Naive thymus-derived CD8-positive, alpha-beta T cell (primary cell): ENCODE measurements at regions not wholly inside any gene's neighbourhood (a gene's known extent, or its start where the extent isn't known, plus 50 kb on each side); places are given as distances from the start of the nearest gene placed in this dataset.
"Not testable (repeated sequence)": the region's sequence is repeated elsewhere in the genome, so short reads cannot be mapped to it uniquely, and the experiment has no call there.

Experiments
- ATAC-seq, 2 donors: fragments of 150-1000 bp; cut with Tn5 transposase in 1 of 2; sonication (Bioruptor Pico), chemical (Tn5 transposase) in 1 of 2; 1 replicate in 1 of 2; 2 replicates in 1 of 2; pipeline ENCODE4 v1.10.0; 2021; ENCODE audit warnings: mild to moderate bottlenecking in 2 of 2, moderate library complexity in 2 of 2
- POLR2A ChIA-PET: fragments of 350-600 bp; sonication (Branson Sonifier 250); formaldehyde crosslinking; loops from one replicate; lab custom pipeline; 2021; ENCODE audit warnings: antibody characterized with exemption; lab: Charles Lee
- DNase-seq, 10 donors: peaks; one replicate each; pipeline versions ENCODE4 v3.0.0 to v3.0.0-alpha.2; 2020 to 2022
- H3K27ac Mint-ChIP-seq, 10 donors: one replicate each; pipeline ENCODE4 v1.8.0; 2020 to 2022; ENCODE audit warnings: mild to moderate bottlenecking in 10 of 10, mixed read lengths in 10 of 10, moderate library complexity in 4 of 10, inconsistent platforms in 1 of 10
- H3K27me3 Mint-ChIP-seq, 5 donors: one replicate each; pipeline ENCODE4 v1.8.0; 2021 to 2022; ENCODE audit warnings: mixed read lengths in 5 of 5
- H3K36me3 Mint-ChIP-seq, 3 donors: one replicate each; pipeline ENCODE4 v1.8.0; 2020 to 2022; ENCODE audit warnings: mixed read lengths in 3 of 3, mild to moderate bottlenecking in 2 of 3, inconsistent platforms in 1 of 3
- H3K4me1 Mint-ChIP-seq, 4 donors: one replicate each; pipeline ENCODE4 v1.8.0; 2021 to 2022; ENCODE audit warnings: mixed read lengths in 4 of 4
- H3K4me3 Mint-ChIP-seq, 10 donors: one replicate each; pipeline ENCODE4 v1.8.0; 2020 to 2022; ENCODE audit warnings: mild to moderate bottlenecking in 10 of 10, mixed read lengths in 10 of 10, moderate library complexity in 6 of 10, inconsistent platforms in 1 of 10
- H3K9me3 Mint-ChIP-seq, 9 donors: one replicate each; pipeline ENCODE4 v1.8.0; 2020 to 2022; ENCODE audit warnings: mixed read lengths in 9 of 9, mild to moderate bottlenecking in 3 of 9, inconsistent platforms in 1 of 9, moderate library complexity in 1 of 9

DNA sequence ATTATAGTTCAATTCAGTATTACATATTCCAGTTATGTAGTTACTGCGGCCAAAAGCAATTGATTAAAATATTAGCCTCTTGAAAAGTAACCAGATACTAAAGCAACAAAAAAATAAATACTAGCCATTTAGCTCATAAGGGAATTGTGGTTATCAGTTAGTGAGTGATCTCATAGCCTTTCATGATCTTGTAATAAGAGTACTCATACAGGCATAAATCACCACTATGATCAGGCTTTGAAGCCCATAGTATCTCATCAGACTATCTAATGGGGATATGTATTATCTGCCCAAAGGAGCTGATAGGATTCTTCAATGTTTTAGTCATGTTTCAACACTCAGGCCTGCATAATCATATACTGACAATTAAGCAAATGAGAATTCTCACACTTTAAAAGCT is 184.1 kb upstream of the CCDC54 start:
- Mint-ChIP-seq H3K27ac (no peak overlapping the region), H3K4me1 (no peaks in the 10 kb centered on the region), H3K4me3 (no peak overlapping the region), H3K27me3 (peaks cover 3 to 17% (median 13%) of the 10 kb centered on the region in 5 donors), H3K9me3 (peaks cover 0 to 3% (median 0%) of the 10 kb centered on the region in 9 donors), H3K36me3 (no peaks in the 10 kb centered on the region)
- POLR2A ChIA-PET: no interaction called here
- no peak for ATAC-seq
- DNase-seq: no peak

GRCh38 chr3:107198581-107199181 is 178.6 kb upstream of the CCDC54 start:
- Mint-ChIP-seq H3K36me3 (no peaks in the 10 kb centered on the region), H3K4me1 (no peaks in the 10 kb centered on the region), H3K4me3 (no peak overlapping the region), H3K27ac (no peak overlapping the region), H3K9me3 (peaks cover 0 to 3% (median 0%) of the 10 kb centered on the region in 9 donors), H3K27me3 (peaks cover 12 to 25% (median 19%) of the 10 kb centered on the region in 5 donors)
- DNase-seq (no peak), ATAC-seq (no peak)
- POLR2A ChIA-PET: no interaction called here

- H3K4me3 Mint-ChIP-seq: no peak overlapping the region
- no peaks in the 10 kb centered on the region for H3K4me1 Mint-ChIP-seq
- ATAC-seq: no peak
- POLR2A ChIA-PET: no interaction called here
- no peak for DNase-seq
- no peaks in the 10 kb centered on the region for H3K36me3 Mint-ChIP-seq
- H3K27ac Mint-ChIP-seq: no peak overlapping the region
- no peaks in the 10 kb centered on the region for H3K9me3 Mint-ChIP-seq
- peaks cover 9 to 19% (median 11%) of the 10 kb centered on the region in 5 donors for H3K27me3 Mint-ChIP-seq
Measured at GRCh38 chr3:107201146-107201545, 176.1 kb upstream of the CCDC54 start.

- H3K27me3 Mint-ChIP-seq: peaks cover 7 to 13% (median 9%) of the 10 kb centered on the region in 5 donors
- H3K27ac Mint-ChIP-seq, H3K9me3 Mint-ChIP-seq, H3K36me3 Mint-ChIP-seq, H3K4me1 Mint-ChIP-seq, POLR2A ChIA-PET, H3K4me3 Mint-ChIP-seq, ATAC-seq, DNase-seq: not testable (repeated sequence)
Measured at GRCh38 chr3:107202885-107203284, 174.4 kb upstream of the CCDC54 start.

GRCh38 chr3:107204121-107204520 is 173.1 kb upstream of the CCDC54 start:
- Mint-ChIP-seq H3K9me3 (no peaks in the 10 kb centered on the region), H3K27ac (no peak overlapping the region), H3K27me3 (peaks cover 7 to 9% (median 8%) of the 10 kb centered on the region in 5 donors), H3K4me3 (no peak overlapping the region), H3K4me1 (no peaks in the 10 kb centered on the region), H3K36me3 (no peaks in the 10 kb centered on the region)
- DNase-seq (no peak), ATAC-seq (no peak)
- POLR2A ChIA-PET: no interaction called here

- ATAC-seq (no peak), DNase-seq (no peak)
- POLR2A ChIA-PET: no interaction called here
- H3K36me3 Mint-ChIP-seq: no peaks in the 10 kb centered on the region
- H3K27ac Mint-ChIP-seq: no peak overlapping the region
- no peaks in the 10 kb centered on the region for H3K9me3 Mint-ChIP-seq
- no peak overlapping the region for H3K4me3 Mint-ChIP-seq
- peaks cover 6 to 8% (median 8%) of the 10 kb centered on the region in 5 donors for H3K27me3 Mint-ChIP-seq
- H3K4me1 Mint-ChIP-seq: no peaks in the 10 kb centered on the region
Measured at GRCh38 chr3:107205358-107205757, 171.9 kb upstream of the CCDC54 start.

GRCh38 chr3:107206141-107206540 is 171.1 kb upstream of the CCDC54 start:
- POLR2A ChIA-PET: no interaction called here
- H3K4me3 Mint-ChIP-seq: no peak overlapping the region
- peaks cover 6 to 8% (median 8%) of the 10 kb centered on the region in 5 donors for H3K27me3 Mint-ChIP-seq
- H3K9me3 Mint-ChIP-seq: no peaks in the 10 kb centered on the region
- DNase-seq (peak in 1 of 10 donors; percentile 2), ATAC-seq (no peak)
- H3K4me1 Mint-ChIP-seq: no peaks in the 10 kb centered on the region
- no peak overlapping the region for H3K27ac Mint-ChIP-seq
- no peaks in the 10 kb centered on the region for H3K36me3 Mint-ChIP-seq

DNA sequence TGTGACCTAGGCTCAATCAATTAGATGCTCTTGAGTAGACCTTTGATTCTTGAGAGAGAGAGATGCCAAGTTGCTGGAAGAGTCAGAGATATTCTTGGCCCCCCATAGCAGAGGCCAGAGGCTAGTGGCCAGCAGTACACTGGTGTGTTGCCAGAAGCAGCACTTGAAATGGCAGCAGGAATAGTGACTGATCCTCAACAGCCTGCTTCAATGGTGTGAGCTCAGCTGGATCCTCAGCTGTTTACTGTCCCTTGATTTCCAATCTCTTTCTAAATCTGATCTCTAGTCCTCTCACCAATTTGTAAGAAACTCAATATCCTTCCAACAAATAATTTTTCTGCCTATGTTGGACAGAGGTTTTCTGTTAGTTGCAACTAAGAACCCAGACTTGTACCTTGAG is 170.3 kb upstream of the CCDC54 start:
- peaks cover 6 to 10% (median 8%) of the 10 kb centered on the region in 5 donors for H3K27me3 Mint-ChIP-seq
- no peak for ATAC-seq
- H3K27ac Mint-ChIP-seq: no peak overlapping the region
- no peaks in the 10 kb centered on the region for H3K9me3 Mint-ChIP-seq
- H3K4me1 Mint-ChIP-seq: no peaks in the 10 kb centered on the region
- POLR2A ChIA-PET: no interaction called here
- DNase-seq: no peak
- no peaks in the 10 kb centered on the region for H3K36me3 Mint-ChIP-seq
- H3K4me3 Mint-ChIP-seq: no peak overlapping the region

DNA sequence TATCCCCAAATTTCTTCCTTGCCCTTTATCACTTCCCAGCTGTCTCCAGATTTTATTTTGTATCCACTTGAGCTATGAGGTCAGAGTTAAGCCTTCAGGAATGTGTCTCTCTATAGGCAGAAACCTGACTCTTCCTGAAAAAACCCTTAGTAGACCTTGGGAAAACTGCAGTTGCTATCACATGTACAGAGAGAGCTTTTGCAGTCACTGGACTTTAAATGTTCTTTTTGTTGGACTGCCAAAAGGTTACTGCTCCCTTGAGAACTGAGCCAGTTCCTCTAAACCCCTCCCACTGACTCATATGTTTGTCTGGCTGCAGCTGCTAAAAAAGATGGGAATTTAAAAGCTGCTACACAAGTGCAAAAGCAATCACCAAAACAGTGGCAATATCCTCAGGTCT is 169.1 kb upstream of the CCDC54 start:
- DNase-seq (no peak), ATAC-seq (no peak)
- no peak overlapping the region for H3K4me3 Mint-ChIP-seq
- H3K27ac Mint-ChIP-seq: no peak overlapping the region
- H3K36me3 Mint-ChIP-seq: no peaks in the 10 kb centered on the region
- H3K9me3 Mint-ChIP-seq: no peaks in the 10 kb centered on the region
- no peaks in the 10 kb centered on the region for H3K4me1 Mint-ChIP-seq
- POLR2A ChIA-PET: no interaction called here
- H3K27me3 Mint-ChIP-seq: peaks cover 6 to 8% (median 8%) of the 10 kb centered on the region in 5 donors

GRCh38 chr3:107208796-107209195 is 168.4 kb upstream of the CCDC54 start:
- no peak overlapping the region for H3K27ac Mint-ChIP-seq
- no peak for DNase-seq
- no peak overlapping the region for H3K4me3 Mint-ChIP-seq
- no peaks in the 10 kb centered on the region for H3K9me3 Mint-ChIP-seq
- H3K4me1 Mint-ChIP-seq: no peaks in the 10 kb centered on the region
- H3K36me3 Mint-ChIP-seq: no peaks in the 10 kb centered on the region
- POLR2A ChIA-PET: no interaction called here
- ATAC-seq: no peak
- H3K27me3 Mint-ChIP-seq: peaks cover 0 to 7% (median 2%) of the 10 kb centered on the region in 5 donors

DNA sequence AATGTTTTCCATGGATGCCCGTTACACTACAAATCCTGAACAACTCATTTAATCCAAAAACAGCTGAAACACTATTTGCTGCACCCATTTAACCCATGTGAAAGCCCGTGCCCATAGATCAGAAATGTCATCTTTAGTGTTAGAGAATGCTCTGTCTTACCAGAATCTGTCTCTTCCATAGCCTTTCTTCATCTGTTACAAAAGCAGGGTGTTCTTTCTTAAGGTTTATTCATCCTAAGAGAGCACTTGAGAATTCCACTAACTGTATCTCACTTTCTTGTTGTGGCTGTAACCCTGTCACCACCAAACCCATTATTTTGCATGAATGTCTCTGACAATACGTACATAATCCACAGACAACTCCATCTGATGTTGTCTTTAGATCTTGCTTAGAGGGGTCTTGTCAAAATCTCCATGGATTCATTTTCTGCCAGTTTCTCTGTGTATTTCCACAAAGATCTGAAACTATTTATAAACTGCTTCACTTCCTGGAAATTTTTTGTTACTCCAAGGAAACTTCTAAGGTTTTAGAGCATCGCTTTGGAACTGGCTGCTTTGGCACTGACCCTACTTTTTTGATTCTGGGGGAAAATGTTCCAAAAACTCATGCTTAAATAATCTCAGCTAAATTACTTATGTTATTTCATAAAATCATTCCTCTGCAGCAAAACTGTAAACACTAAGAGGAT is 167.8 kb upstream of the CCDC54 start:
- H3K4me1 Mint-ChIP-seq: no peaks in the 10 kb centered on the region
- ATAC-seq: no peak
- no peaks in the 10 kb centered on the region for H3K36me3 Mint-ChIP-seq
- no peaks in the 10 kb centered on the region for H3K9me3 Mint-ChIP-seq
- peaks cover 0 to 7% (median 0%) of the 10 kb centered on the region in 5 donors for H3K27me3 Mint-ChIP-seq
- no peak overlapping the region for H3K27ac Mint-ChIP-seq
- POLR2A ChIA-PET: no interaction called here
- DNase-seq: no peak
- no peak overlapping the region for H3K4me3 Mint-ChIP-seq

GRCh38 chr3:107211608-107212007 is 165.6 kb upstream of the CCDC54 start:
- no peak overlapping the region for H3K4me3 Mint-ChIP-seq
- no peak for DNase-seq
- peaks cover 0 to 7% (median 3%) of the 10 kb centered on the region in 5 donors for H3K27me3 Mint-ChIP-seq
- peaks cover 0 to 2% (median 0%) of the 10 kb centered on the region in 3 donors for H3K36me3 Mint-ChIP-seq
- POLR2A ChIA-PET: no interaction called here
- peaks cover 0 to 2% (median 0%) of the 10 kb centered on the region in 9 donors for H3K9me3 Mint-ChIP-seq
- ATAC-seq: no peak
- no peaks in the 10 kb centered on the region for H3K4me1 Mint-ChIP-seq
- no peak overlapping the region for H3K27ac Mint-ChIP-seq

DNA sequence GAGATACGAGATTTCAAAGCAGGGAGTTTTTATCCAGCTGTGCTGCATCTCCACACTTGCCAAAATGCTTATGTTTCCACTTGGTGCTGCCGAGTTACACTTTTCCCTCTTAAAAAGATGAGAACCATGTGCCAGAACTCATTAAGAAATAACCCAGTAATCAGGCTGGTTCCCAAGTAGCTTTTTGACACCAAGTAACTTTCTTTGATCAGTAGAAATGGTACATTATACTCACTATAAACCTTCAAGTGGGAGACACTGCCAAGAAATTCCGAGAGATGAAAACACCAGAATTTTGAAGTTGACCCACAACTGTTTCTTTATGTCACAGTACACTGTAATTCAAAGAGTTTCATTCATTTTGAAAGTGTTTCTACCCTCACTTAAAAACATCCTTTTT is 164.6 kb upstream of the CCDC54 start:
- POLR2A ChIA-PET: no interaction called here
- no peak overlapping the region for H3K27ac Mint-ChIP-seq
- no peaks in the 10 kb centered on the region for H3K4me1 Mint-ChIP-seq
- peaks cover 0 to 7% (median 3%) of the 10 kb centered on the region in 5 donors for H3K27me3 Mint-ChIP-seq
- H3K9me3 Mint-ChIP-seq: peaks cover 0 to 2% (median 0%) of the 10 kb centered on the region in 9 donors
- DNase-seq (no peak), ATAC-seq (no peak)
- H3K36me3 Mint-ChIP-seq: peaks cover 0 to 2% (median 0%) of the 10 kb centered on the region in 3 donors
- H3K4me3 Mint-ChIP-seq: no peak overlapping the region
